ENCODE measurements at regions not wholly inside any gene's neighbourhood (a gene's known extent, or its start where the extent isn't known, plus 50 kb on each side); places are given as distances from the start of the nearest gene placed in this dataset.

GRCh38 chr13:77434289-77434688 lies 101.2 kb upstream of the SCEL start:
- Histone ChIP-seq H3K9ac (ENCODE audit: insufficient read length) (no peak overlapping the region), H3K9me3 (ENCODE audit: low read depth, low read length) (no peaks in the 10 kb centered on the region), H3K27ac (no peak overlapping the region), H3K36me3 (ENCODE audit: insufficient read depth, low read length) (no peaks in the 10 kb centered on the region), H3K4me3 (no peak overlapping the region)
- DNase-seq (ENCODE audit: low read depth, low spot score), result no peak
- TF ChIP-seq POLR2AphosphoS5 (IDR thresholded peaks at IDR 0.05; ENCODE audit: borderline replicate concordance, low read depth, low read length) (no peak), FOXP2 (optimal IDR thresholded peaks at IDR 0.05; ENCODE audit: control extremely low read depth, extremely low read length, insufficient read depth) (no peak), EZH2 (IDR thresholded peaks at IDR 0.05) (no peak)

- Histone ChIP-seq H3K27ac (no peak overlapping the region), H3K36me3 (ENCODE audit: insufficient read depth, low read length) (no peaks in the 10 kb centered on the region), H3K9ac (ENCODE audit: insufficient read length) (no peak overlapping the region), H3K4me3 (no peak overlapping the region), H3K9me3 (ENCODE audit: low read depth, low read length) (no peaks in the 10 kb centered on the region)
- DNase-seq (ENCODE audit: low read depth, low spot score), result no peak
- TF ChIP-seq FOXP2 (optimal IDR thresholded peaks at IDR 0.05; ENCODE audit: control extremely low read depth, extremely low read length, insufficient read depth), result no peak
- no peak for TF ChIP-seq POLR2AphosphoS5 (IDR thresholded peaks at IDR 0.05; ENCODE audit: borderline replicate concordance, low read depth, low read length)
- TF ChIP-seq EZH2 (IDR thresholded peaks at IDR 0.05), result no peak
Measured at GRCh38 chr13:77431449-77431848, 104.1 kb upstream of the SCEL start.

- Histone ChIP-seq H3K9ac (ENCODE audit: insufficient read length) (no peak overlapping the region), H3K9me3 (ENCODE audit: low read depth, low read length) (no peaks in the 10 kb centered on the region), H3K4me3 (no peak overlapping the region), H3K27ac (no peak overlapping the region), H3K36me3 (ENCODE audit: insufficient read depth, low read length) (no peaks in the 10 kb centered on the region)
- DNase-seq (ENCODE audit: low read depth, low spot score), result no peak
- TF ChIP-seq POLR2AphosphoS5 (IDR thresholded peaks at IDR 0.05; ENCODE audit: borderline replicate concordance, low read depth, low read length) (no peak), FOXP2 (optimal IDR thresholded peaks at IDR 0.05; ENCODE audit: control extremely low read depth, extremely low read length, insufficient read depth) (no peak), EZH2 (IDR thresholded peaks at IDR 0.05) (no peak)
Measured at GRCh38 chr13:77430377-77430951, 103.6 kb upstream of the MYCBP2 start.

GRCh38 chr13:77429320-77430142 lies 102.6 kb upstream of the MYCBP2 start:
- no peaks in the 10 kb centered on the region for H3K9me3 ChIP-seq (ENCODE audit: low read depth, low read length)
- H3K4me3 ChIP-seq, result no peak overlapping the region
- H3K36me3 ChIP-seq (ENCODE audit: insufficient read depth, low read length), result no peaks in the 10 kb centered on the region
- no peak overlapping the region for H3K27ac ChIP-seq
- no peak overlapping the region for H3K9ac ChIP-seq (ENCODE audit: insufficient read length)
- TF ChIP-seq EZH2 (IDR thresholded peaks at IDR 0.05) (no peak), POLR2AphosphoS5 (IDR thresholded peaks at IDR 0.05; ENCODE audit: borderline replicate concordance, low read depth, low read length) (no peak), FOXP2 (optimal IDR thresholded peaks at IDR 0.05; ENCODE audit: control extremely low read depth, extremely low read length, insufficient read depth) (no peak)
- DNase-seq (ENCODE audit: low read depth, low spot score), result no peak

- Histone ChIP-seq H3K9me3 (ENCODE audit: low read depth, low read length) (no peaks in the 10 kb centered on the region), H3K36me3 (ENCODE audit: insufficient read depth, low read length) (no peaks in the 10 kb centered on the region)
- no peak for DNase-seq (ENCODE audit: low read depth, low spot score)
Measured at GRCh38 chr13:77425705-77426104, 98.8 kb upstream of the MYCBP2 start.

GRCh38 chr13:77423296-77423695 lies 96.4 kb upstream of the MYCBP2 start:
- no peaks in the 10 kb centered on the region for H3K36me3 ChIP-seq (ENCODE audit: insufficient read depth, low read length)
- H3K9me3 ChIP-seq (ENCODE audit: low read depth, low read length), result no peaks in the 10 kb centered on the region
- TF ChIP-seq EZH2 (IDR thresholded peaks at IDR 0.05) (no peak), POLR2AphosphoS5 (IDR thresholded peaks at IDR 0.05; ENCODE audit: borderline replicate concordance, low read depth, low read length) (no peak), FOXP2 (optimal IDR thresholded peaks at IDR 0.05; ENCODE audit: control extremely low read depth, extremely low read length, insufficient read depth) (no peak)
- H3K27ac ChIP-seq, result no peak overlapping the region
- H3K4me3 ChIP-seq, result no peak overlapping the region
- no peak overlapping the region for H3K9ac ChIP-seq (ENCODE audit: insufficient read length)
- no peak for DNase-seq (ENCODE audit: low read depth, low spot score)

More at GRCh38 chr13:77425705-77426104, 98.8 kb upstream of the MYCBP2 start:
- no peak for TF ChIP-seq EZH2 (IDR thresholded peaks at IDR 0.05)
- no peak for TF ChIP-seq POLR2AphosphoS5 (IDR thresholded peaks at IDR 0.05; ENCODE audit: borderline replicate concordance, low read depth, low read length)
- TF ChIP-seq FOXP2 (optimal IDR thresholded peaks at IDR 0.05; ENCODE audit: control extremely low read depth, extremely low read length, insufficient read depth), result no peak
- Histone ChIP-seq H3K9ac (ENCODE audit: insufficient read length) (no peak overlapping the region), H3K4me3 (no peak overlapping the region), H3K27ac (no peak overlapping the region)

- no peak overlapping the region for H3K9ac ChIP-seq (ENCODE audit: insufficient read length)
- no peak overlapping the region for H3K27ac ChIP-seq
- no peak overlapping the region for H3K4me3 ChIP-seq
- no peaks in the 10 kb centered on the region for H3K36me3 ChIP-seq (ENCODE audit: insufficient read depth, low read length)
- TF ChIP-seq FOXP2 (optimal IDR thresholded peaks at IDR 0.05; ENCODE audit: control extremely low read depth, extremely low read length, insufficient read depth), result no peak
- TF ChIP-seq EZH2 (IDR thresholded peaks at IDR 0.05), result no peak
- no peak for TF ChIP-seq POLR2AphosphoS5 (IDR thresholded peaks at IDR 0.05; ENCODE audit: borderline replicate concordance, low read depth, low read length)
- no peaks in the 10 kb centered on the region for H3K9me3 ChIP-seq (ENCODE audit: low read depth, low read length)
- no peak for DNase-seq (ENCODE audit: low read depth, low spot score)
Measured at GRCh38 chr13:77422724-77423123, 95.8 kb upstream of the MYCBP2 start.

- DNase-seq (ENCODE audit: low read depth, low spot score), result no peak
- no peak for TF ChIP-seq EZH2 (IDR thresholded peaks at IDR 0.05)
- no peak for TF ChIP-seq FOXP2 (optimal IDR thresholded peaks at IDR 0.05; ENCODE audit: control extremely low read depth, extremely low read length, insufficient read depth)
- no peak for TF ChIP-seq POLR2AphosphoS5 (IDR thresholded peaks at IDR 0.05; ENCODE audit: borderline replicate concordance, low read depth, low read length)
- Histone ChIP-seq H3K9ac (ENCODE audit: insufficient read length) (no peak overlapping the region), H3K27ac (no peak overlapping the region), H3K4me3 (no peak overlapping the region), H3K9me3 (ENCODE audit: low read depth, low read length) (no peaks in the 10 kb centered on the region), H3K36me3 (ENCODE audit: insufficient read depth, low read length) (no peaks in the 10 kb centered on the region)
Measured at GRCh38 chr13:77417897-77418296, 91.0 kb upstream of the MYCBP2 start.
